A673 (cell line): ENCODE measurements at regions not wholly inside any gene's neighbourhood (a gene's known extent, or its start where the extent isn't known, plus 50 kb on each side); places are given as distances from the start of the nearest gene placed in this dataset.

Experiments used
- EZH2 ChIP-seq: fragments of 200-600 bp; sonication (generic); IDR thresholded peaks from 2 replicates; pipeline ENCODE4 v1.6.1; 2017; ENCODE audit warnings: borderline replicate concordance, low read depth, mild to moderate bottlenecking, mixed read lengths, antibody characterized with exemption, low read length; ENCODE audit not compliant: poor library complexity, severe bottlenecking
- TF ChIP-seq, protein P1 (sequence below): fragments of 300-800, 200-600 bp; sonication (generic); conservative IDR thresholded peaks from 2 replicates; pipeline ENCODE4 v1.5.1; 2017; ENCODE audit warnings: low read depth, mild to moderate bottlenecking, antibody characterized with exemption, low read length, moderate library complexity, mixed read lengths

DNA sequence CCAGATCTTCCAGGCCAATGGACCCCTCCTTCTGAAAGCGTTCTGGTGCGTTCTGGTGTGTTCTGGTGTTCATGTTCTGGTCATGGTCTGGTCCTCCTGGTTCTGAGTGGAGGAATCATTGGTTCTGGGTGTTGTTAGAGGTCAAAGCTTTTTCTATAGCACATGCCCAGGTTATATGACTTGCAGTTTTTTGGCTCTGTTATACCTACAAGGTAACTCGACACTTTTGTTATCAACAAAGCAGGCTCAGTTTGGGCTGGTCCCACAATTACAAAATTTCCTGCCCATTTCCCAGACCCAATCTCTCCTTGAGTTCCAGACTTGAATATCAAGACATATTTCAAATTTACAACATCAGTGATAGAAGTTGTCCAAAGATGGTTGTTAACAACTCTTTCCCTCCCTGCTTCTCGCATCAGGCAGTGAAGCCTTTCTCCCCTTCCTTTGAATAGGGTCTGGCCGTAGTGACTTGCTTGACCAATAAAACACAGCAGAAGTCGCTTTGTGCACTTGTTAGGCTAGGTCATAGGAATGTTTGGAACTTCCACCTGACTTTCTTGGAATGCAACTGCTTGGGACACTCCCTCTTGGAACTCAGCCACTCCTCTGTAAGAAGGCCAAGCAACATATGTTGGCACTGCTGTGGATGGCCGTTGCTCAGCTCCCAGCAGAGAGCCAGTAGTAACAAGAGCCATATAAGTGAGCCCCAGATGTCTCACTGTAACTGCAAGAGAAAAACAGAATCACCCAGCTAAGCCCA, 83.1 kb upstream of the STEAP1B start:
- TF ChIP-seq, protein P1, sequence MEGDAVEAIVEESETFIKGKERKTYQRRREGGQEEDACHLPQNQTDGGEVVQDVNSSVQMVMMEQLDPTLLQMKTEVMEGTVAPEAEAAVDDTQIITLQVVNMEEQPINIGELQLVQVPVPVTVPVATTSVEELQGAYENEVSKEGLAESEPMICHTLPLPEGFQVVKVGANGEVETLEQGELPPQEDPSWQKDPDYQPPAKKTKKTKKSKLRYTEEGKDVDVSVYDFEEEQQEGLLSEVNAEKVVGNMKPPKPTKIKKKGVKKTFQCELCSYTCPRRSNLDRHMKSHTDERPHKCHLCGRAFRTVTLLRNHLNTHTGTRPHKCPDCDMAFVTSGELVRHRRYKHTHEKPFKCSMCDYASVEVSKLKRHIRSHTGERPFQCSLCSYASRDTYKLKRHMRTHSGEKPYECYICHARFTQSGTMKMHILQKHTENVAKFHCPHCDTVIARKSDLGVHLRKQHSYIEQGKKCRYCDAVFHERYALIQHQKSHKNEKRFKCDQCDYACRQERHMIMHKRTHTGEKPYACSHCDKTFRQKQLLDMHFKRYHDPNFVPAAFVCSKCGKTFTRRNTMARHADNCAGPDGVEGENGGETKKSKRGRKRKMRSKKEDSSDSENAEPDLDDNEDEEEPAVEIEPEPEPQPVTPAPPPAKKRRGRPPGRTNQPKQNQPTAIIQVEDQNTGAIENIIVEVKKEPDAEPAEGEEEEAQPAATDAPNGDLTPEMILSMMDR: no peak
- no peak for TF ChIP-seq EZH2
